KMS-11 (cell line): ENCODE measurements at regions not wholly inside any gene's neighbourhood (a gene's known extent, or its start where the extent isn't known, plus 50 kb on each side); places are given as distances from the start of the nearest gene placed in this dataset.

Source experiments
- H2AFZ ChIP-seq: fragments of 200-600 bp; sonication (generic); 2 replicates; pipeline ENCODE4 v1.6.1; 2016; ENCODE audit warnings: antibody characterized with exemption, mixed run types, low read depth
- H3K27ac ChIP-seq: fragments of 200-600 bp; sonication (generic); 2 replicates; pipeline ENCODE4 v1.6.1; 2016; ENCODE audit warnings: mild to moderate bottlenecking, mixed run types
- H3K27me3 ChIP-seq: fragments of 200-600 bp; sonication (generic); 2 replicates; pipeline ENCODE4 v1.6.1; 2017; ENCODE audit warnings: mild to moderate bottlenecking, low read depth, mixed run types, moderate library complexity; ENCODE audit not compliant: insufficient read depth
- H3K36me3 ChIP-seq: fragments of 200-600 bp; sonication (generic); 2 replicates; pipeline ENCODE4 v1.6.1; 2017; ENCODE audit warnings: mild to moderate bottlenecking, mixed run types; ENCODE audit not compliant: insufficient read depth
- H3K4me1 ChIP-seq: fragments of 200-600 bp; sonication (generic); 2 replicates; pipeline ENCODE4 v1.6.1; 2016; ENCODE audit warnings: mild to moderate bottlenecking, low read depth, mixed run types; ENCODE audit not compliant: poor library complexity, severe bottlenecking
- H3K4me2 ChIP-seq: fragments of 200-600 bp; sonication (generic); 2 replicates; pipeline ENCODE4 v1.7.0; 2016; ENCODE audit warnings: mild to moderate bottlenecking, mixed run types
- H3K4me3 ChIP-seq: fragments of 200-600 bp; sonication (generic); IDR thresholded peaks from 2 replicates; pipeline ENCODE4 v1.6.1; 2017; ENCODE audit warnings: low read depth, low read length, mixed read lengths; ENCODE audit not compliant: insufficient read depth
- H3K79me2 ChIP-seq: fragments of 200-600 bp; sonication (generic); 2 replicates; pipeline ENCODE4 v1.6.1; 2016; ENCODE audit warnings: low read depth, mixed run types; ENCODE audit not compliant: insufficient read depth
- H3K9ac ChIP-seq: fragments of 200-600 bp; sonication (generic); 2 replicates; pipeline ENCODE4 v1.6.1; 2016; ENCODE audit warnings: mild to moderate bottlenecking, mixed run types
- H4K20me1 ChIP-seq: fragments of 200-600 bp; sonication (generic); 2 replicates; pipeline ENCODE4 v1.6.1; 2016; ENCODE audit warnings: mild to moderate bottlenecking, mixed run types; ENCODE audit not compliant: insufficient read depth
- TF ChIP-seq, protein P1 (sequence below): fragments of 200-600 bp; sonication (generic); conservative IDR thresholded peaks from 2 replicates; pipeline ENCODE4 v1.6.1; 2017; ENCODE audit warnings: low read depth, mild to moderate bottlenecking, antibody characterized with exemption, low read length, moderate library complexity, mixed read lengths

DNA sequence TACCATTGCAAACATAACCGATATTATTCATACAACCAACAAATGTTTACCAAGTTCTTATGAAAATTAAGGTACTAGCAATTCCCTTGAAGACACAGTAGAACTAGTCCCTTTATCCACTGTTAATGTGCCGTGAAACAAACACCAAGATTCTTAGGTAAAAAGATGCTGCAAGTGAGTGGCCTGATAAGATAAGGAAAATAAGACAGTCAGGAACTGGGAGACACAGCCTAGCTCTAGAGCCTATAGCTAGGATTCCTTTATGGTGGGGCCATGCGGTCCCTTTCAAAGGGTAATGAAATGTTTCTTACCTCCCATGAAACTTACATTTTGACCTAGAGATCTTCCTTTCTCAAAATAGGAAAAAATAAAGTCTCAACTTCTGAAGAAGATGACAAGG is 658.4 kb upstream of the MIR17HG start:
- no peak overlapping the region for H3K9ac ChIP-seq
- TF ChIP-seq, protein P1, sequence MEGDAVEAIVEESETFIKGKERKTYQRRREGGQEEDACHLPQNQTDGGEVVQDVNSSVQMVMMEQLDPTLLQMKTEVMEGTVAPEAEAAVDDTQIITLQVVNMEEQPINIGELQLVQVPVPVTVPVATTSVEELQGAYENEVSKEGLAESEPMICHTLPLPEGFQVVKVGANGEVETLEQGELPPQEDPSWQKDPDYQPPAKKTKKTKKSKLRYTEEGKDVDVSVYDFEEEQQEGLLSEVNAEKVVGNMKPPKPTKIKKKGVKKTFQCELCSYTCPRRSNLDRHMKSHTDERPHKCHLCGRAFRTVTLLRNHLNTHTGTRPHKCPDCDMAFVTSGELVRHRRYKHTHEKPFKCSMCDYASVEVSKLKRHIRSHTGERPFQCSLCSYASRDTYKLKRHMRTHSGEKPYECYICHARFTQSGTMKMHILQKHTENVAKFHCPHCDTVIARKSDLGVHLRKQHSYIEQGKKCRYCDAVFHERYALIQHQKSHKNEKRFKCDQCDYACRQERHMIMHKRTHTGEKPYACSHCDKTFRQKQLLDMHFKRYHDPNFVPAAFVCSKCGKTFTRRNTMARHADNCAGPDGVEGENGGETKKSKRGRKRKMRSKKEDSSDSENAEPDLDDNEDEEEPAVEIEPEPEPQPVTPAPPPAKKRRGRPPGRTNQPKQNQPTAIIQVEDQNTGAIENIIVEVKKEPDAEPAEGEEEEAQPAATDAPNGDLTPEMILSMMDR: no peak
- no peaks in the 10 kb centered on the region for H3K4me1 ChIP-seq
- no peak overlapping the region for H3K27ac ChIP-seq
- H3K36me3 ChIP-seq: no peaks in the 10 kb centered on the region
- no peak overlapping the region for H2AFZ ChIP-seq
- no peaks in the 10 kb centered on the region for H3K79me2 ChIP-seq
- H3K4me3 ChIP-seq: no peak overlapping the region
- no peak overlapping the region for H3K4me2 ChIP-seq
- no peaks in the 10 kb centered on the region for H4K20me1 ChIP-seq
- H3K27me3 ChIP-seq: no peaks in the 10 kb centered on the region

DNA sequence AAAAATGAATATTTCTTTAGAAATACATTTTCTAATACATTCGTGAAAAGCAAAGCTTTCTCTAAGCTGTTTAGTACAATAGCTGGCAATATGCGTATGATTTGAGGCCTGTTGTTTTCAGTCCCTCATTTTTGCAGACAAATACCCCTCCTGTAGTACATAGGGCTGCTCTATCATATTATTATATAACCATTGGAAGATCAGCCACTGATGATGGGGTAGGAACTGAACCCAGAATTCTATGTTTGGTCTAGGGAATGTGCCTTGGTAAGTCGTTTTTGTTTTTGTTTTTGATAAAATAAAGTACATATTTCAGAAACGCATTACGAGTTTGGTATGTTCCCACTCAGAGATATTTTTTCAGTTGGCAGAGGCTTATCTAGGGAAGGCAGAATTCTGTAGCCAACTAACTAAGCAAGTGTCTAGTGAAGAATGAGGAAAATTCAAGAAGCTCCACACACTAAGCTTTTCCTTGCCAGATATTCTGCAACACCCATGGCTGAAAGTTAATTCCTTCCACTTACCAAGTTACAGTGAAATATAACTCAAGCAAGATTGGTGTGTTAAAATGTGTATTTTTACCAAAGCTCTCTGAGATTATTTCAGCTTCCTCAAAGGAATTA is 656.9 kb upstream of the MIR17HG start:
- Histone ChIP-seq H2AFZ (no peak overlapping the region), H3K27ac (no peak overlapping the region), H3K79me2 (no peaks in the 10 kb centered on the region), H3K4me1 (no peaks in the 10 kb centered on the region), H3K4me3 (no peak overlapping the region), H3K36me3 (no peaks in the 10 kb centered on the region), H4K20me1 (no peaks in the 10 kb centered on the region), H3K9ac (no peak overlapping the region), H3K27me3 (no peaks in the 10 kb centered on the region), H3K4me2 (no peak overlapping the region)
- TF ChIP-seq, protein P1: no peak

DNA sequence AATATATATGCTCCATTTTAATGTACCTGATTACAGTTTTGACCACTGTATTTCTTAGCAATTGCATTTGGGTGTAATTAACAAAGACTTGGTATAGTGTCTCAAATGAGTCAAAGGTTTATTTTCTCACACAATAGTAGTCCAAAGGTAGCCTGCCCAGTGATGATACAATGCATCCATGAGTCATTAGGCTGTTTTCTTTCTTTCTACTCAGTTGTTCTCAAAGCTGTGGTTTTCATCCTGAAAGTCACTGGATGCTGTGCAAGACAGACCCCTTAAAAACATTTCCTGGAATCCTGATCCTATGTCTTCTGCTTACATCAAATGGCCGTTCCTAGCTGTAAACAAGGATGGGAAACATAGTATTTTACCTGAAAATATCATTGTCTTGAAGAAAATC is 651.2 kb upstream of the MIR17HG start:
- no peak overlapping the region for H3K4me3 ChIP-seq
- H3K4me2 ChIP-seq: no peak overlapping the region
- no peaks in the 10 kb centered on the region for H4K20me1 ChIP-seq
- no peaks in the 10 kb centered on the region for H3K36me3 ChIP-seq
- no peaks in the 10 kb centered on the region for H3K4me1 ChIP-seq
- H3K27ac ChIP-seq: no peak overlapping the region
- no peak overlapping the region for H3K9ac ChIP-seq
- no peaks in the 10 kb centered on the region for H3K79me2 ChIP-seq
- TF ChIP-seq, protein P1: no peak
- no peaks in the 10 kb centered on the region for H3K27me3 ChIP-seq
- no peak overlapping the region for H2AFZ ChIP-seq

DNA sequence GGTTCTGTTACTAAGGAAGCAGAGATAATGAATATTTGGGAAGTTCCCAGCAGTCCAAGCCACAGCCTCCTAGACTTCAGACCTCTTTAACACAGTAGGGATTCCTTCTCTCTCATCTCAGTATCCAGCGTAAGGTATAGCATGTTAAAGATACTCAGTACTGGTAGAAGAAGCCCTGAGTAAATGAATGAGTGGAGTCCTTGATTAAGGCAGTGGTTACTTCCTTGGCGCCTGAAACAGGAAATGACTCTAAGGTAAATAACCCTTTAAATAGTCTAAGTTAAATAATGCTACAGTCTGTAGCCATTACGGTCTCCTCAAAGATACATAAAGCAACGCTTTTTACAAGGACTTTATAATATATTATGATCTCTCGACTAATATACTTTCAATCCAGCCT is 650.8 kb upstream of the MIR17HG start:
- H3K27ac ChIP-seq: no peak overlapping the region
- no peak overlapping the region for H2AFZ ChIP-seq
- no peak overlapping the region for H3K4me2 ChIP-seq
- H3K36me3 ChIP-seq: no peaks in the 10 kb centered on the region
- no peaks in the 10 kb centered on the region for H3K4me1 ChIP-seq
- H3K9ac ChIP-seq: no peak overlapping the region
- no peak overlapping the region for H3K4me3 ChIP-seq
- H3K79me2 ChIP-seq: no peaks in the 10 kb centered on the region
- no peaks in the 10 kb centered on the region for H4K20me1 ChIP-seq
- H3K27me3 ChIP-seq: no peaks in the 10 kb centered on the region
- TF ChIP-seq, protein P1: no peak
